Erythroblast (primary cell): ENCODE measurements at regions not wholly inside any gene's neighbourhood (a gene's known extent, or its start where the extent isn't known, plus 50 kb on each side); places are given as distances from the start of the nearest gene placed in this dataset.

Experiments used
- GATA1 ChIP-seq: IDR thresholded peaks from 2 replicates; pipeline ENCODE4 v1.6.1; 2011; ENCODE audit warnings: low read depth, mild to moderate bottlenecking, control low read depth, low read length, moderate library complexity
- POLR2A ChIP-seq: IDR thresholded peaks from 2 replicates; pipeline ENCODE4 v1.6.1; 2011; ENCODE audit warnings: mild to moderate bottlenecking, low read length

DNA sequence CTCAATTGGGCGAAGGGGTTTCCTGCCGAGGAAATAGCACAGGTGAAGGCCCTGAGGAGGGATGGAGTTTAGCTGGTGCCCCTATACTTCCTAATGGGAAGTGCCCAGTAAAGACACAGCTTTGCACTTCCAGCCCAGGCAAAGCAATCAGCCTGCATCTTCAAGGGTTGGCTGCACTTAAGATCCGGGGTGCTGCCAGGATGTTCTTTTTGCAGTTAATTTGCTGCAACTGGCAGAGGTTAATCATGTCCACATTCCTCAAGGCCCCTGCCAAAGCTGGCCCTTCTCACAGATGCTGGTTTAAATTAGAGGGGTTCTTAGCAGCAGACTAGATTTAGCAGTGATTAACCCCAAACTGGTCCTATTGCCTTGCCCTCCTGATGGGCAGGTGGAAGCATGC lies 137.7 kb upstream of the NAV2 start:
- TF ChIP-seq POLR2A (no peak), GATA1 (no peak)
